ENCODE measurements at regions not wholly inside any gene's neighbourhood (a gene's known extent, or its start where the extent isn't known, plus 50 kb on each side); places are given as distances from the start of the nearest gene placed in this dataset.

- TF ChIP-seq CTCF (IDR thresholded peaks at IDR 0.05; ENCODE audit: low read depth, low read length, poor library complexity, severe bottlenecking) (no peak), EZH2phosphoT487 (IDR thresholded peaks at IDR 0.05; ENCODE audit: borderline replicate concordance, low read length) (no peak)
Measured at GRCh38 chr11:120040151-120040840, 97.6 kb downstream of the TRIM29 start.
